ENCODE measurements at regions not wholly inside any gene's neighbourhood (a gene's known extent, or its start where the extent isn't known, plus 50 kb on each side); places are given as distances from the start of the nearest gene placed in this dataset.

GRCh38 chr15:77838595-77838994 lies 205.9 kb upstream of the LINGO1 start:
- TF ChIP-seq NFIC (IDR thresholded peaks at IDR 0.05; ENCODE audit: low read length) (no peak), ZZZ3 (CRISPR knock-in tag; IDR thresholded peaks at IDR 0.05; ENCODE audit: borderline replicate concordance) (no peak), DNMT3B (CRISPR knock-in tag; conservative IDR thresholded peaks at IDR 0.05) (no peak), CTCF (CRISPR knock-in tag; IDR thresholded peaks at IDR 0.05) (no peak), ATF6 (CRISPR knock-in tag; conservative IDR thresholded peaks at IDR 0.05) (no peak), SPEN (CRISPR knock-in tag; IDR thresholded peaks at IDR 0.05; ENCODE audit: low read depth) (no peak), ZNF546 (CRISPR knock-in tag; conservative IDR thresholded peaks at IDR 0.05) (no peak), POLR2AphosphoS5 (IDR thresholded peaks at IDR 0.05; ENCODE audit: low read depth, low read length) (no peak), ZFX (CRISPR knock-in tag; IDR thresholded peaks at IDR 0.05; ENCODE audit: low read depth) (no peak), ZNF782 (CRISPR knock-in tag; IDR thresholded peaks at IDR 0.05; ENCODE audit: borderline replicate concordance) (no peak), ETV5 (CRISPR knock-in tag; IDR thresholded peaks at IDR 0.05; ENCODE audit: borderline replicate concordance) (no peak)
